IPS-NIHi7 (cell line): ENCODE measurements at regions not wholly inside any gene's neighbourhood (a gene's known extent, or its start where the extent isn't known, plus 50 kb on each side); places are given as distances from the start of the nearest gene placed in this dataset.

Experiments used
- DNase-seq: peaks from one replicate; pipeline ENCODE4 v3.0.0; 2012; ENCODE audit warnings: mixed read lengths; ENCODE audit errors: extremely low spot score

- no peak for DNase-seq
Observed at GRCh38 chr6:81476881-81477280, 275.6 kb downstream of the TENT5A start.

- no peak for DNase-seq
Observed at GRCh38 chr6:81475646-81476045, 276.8 kb downstream of the TENT5A start.

- peak; percentile 17 for DNase-seq
Observed at GRCh38 chr6:81465859-81466258, 286.6 kb downstream of the TENT5A start.

- no peak for DNase-seq
Observed at GRCh38 chr6:81456416-81456815, 296.1 kb downstream of the TENT5A start.

GRCh38 chr6:81455641-81456040, 296.8 kb downstream of the TENT5A start:
- DNase-seq, result no peak

- peak; percentile 35 for DNase-seq
Observed at GRCh38 chr6:81451787-81452186, 300.7 kb downstream of the TENT5A start.

- no peak for DNase-seq
Observed at GRCh38 chr6:81450180-81450579, 302.3 kb downstream of the TENT5A start.

- DNase-seq, result no peak
Observed at GRCh38 chr6:81446509-81446908, 306.0 kb downstream of the TENT5A start.

GRCh38 chr6:81439417-81439816, 313.1 kb downstream of the TENT5A start:
- no peak for DNase-seq

GRCh38 chr6:81436990-81437389, 315.5 kb downstream of the TENT5A start:
- no peak for DNase-seq

GRCh38 chr6:81413306-81413705, 339.2 kb downstream of the TENT5A start:
- DNase-seq, result no peak

GRCh38 chr6:81401970-81402690, 350.4 kb downstream of the TENT5A start:
- no peak for DNase-seq

- DNase-seq, result no peak
Observed at GRCh38 chr6:81396916-81397315, 355.6 kb downstream of the TENT5A start.

GRCh38 chr6:81387163-81387562, 365.3 kb downstream of the TENT5A start:
- no peak for DNase-seq

GRCh38 chr6:81384921-81385320, 367.6 kb downstream of the TENT5A start:
- no peak for DNase-seq

- no peak for DNase-seq
Observed at GRCh38 chr6:81383472-81383871, 369.0 kb downstream of the TENT5A start.

- DNase-seq, result no peak
Observed at GRCh38 chr6:81382852-81383251, 369.6 kb downstream of the TENT5A start.

GRCh38 chr6:81381382-81381916, 371.0 kb downstream of the TENT5A start:
- DNase-seq, result no peak

GRCh38 chr6:81380718-81381338, 371.7 kb downstream of the TENT5A start:
- DNase-seq, result no peak

- no peak for DNase-seq
Observed at GRCh38 chr6:81376745-81377144, 375.7 kb downstream of the TENT5A start.

- no peak for DNase-seq
Observed at GRCh38 chr6:81373414-81373813, 379.1 kb downstream of the TENT5A start.

- DNase-seq, result no peak
Observed at GRCh38 chr6:81371930-81372329, 380.6 kb downstream of the TENT5A start.

GRCh38 chr6:81366972-81367371, 385.5 kb downstream of the TENT5A start:
- no peak for DNase-seq
